DOHH2 (cell line): ENCODE measurements at regions not wholly inside any gene's neighbourhood (a gene's known extent, or its start where the extent isn't known, plus 50 kb on each side); places are given as distances from the start of the nearest gene placed in this dataset.

Source experiments
- EZH2phosphoT487 ChIP-seq: fragments of 200-600 bp; sonication (generic); IDR thresholded peaks from 2 replicates; pipeline ENCODE4 v1.6.1; 2017; ENCODE audit warnings: borderline replicate concordance, mild to moderate bottlenecking, antibody characterized with exemption, low read length, moderate library complexity, mixed read lengths
- TF ChIP-seq, protein P1 (sequence below): fragments of 200-600 bp; sonication (generic); IDR thresholded peaks from one replicate; pipeline ENCODE4 v1.5.1; 2014; ENCODE audit warnings: antibody characterized with exemption, mild to moderate bottlenecking, low read depth, low read length; ENCODE audit not compliant: poor library complexity, severe bottlenecking

DNA sequence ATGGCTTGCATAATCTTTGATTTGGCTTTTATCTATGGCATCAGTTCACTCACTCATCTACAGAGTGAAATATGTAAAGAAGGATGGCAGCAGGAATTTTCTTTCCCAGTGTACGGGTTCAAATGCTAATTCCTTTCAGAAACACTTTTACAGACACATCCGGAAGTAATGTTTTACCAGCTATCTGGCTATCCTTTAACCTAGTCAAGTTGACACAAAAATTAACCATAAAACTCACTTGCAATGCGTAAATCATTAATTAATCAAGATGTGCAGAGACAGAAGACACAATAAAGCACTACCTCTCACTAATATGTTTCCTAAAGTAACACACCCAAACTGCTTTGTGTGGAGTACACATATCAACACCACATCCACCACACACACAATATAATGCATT is 378.9 kb upstream of the ANO3 start:
- TF ChIP-seq, protein P1, sequence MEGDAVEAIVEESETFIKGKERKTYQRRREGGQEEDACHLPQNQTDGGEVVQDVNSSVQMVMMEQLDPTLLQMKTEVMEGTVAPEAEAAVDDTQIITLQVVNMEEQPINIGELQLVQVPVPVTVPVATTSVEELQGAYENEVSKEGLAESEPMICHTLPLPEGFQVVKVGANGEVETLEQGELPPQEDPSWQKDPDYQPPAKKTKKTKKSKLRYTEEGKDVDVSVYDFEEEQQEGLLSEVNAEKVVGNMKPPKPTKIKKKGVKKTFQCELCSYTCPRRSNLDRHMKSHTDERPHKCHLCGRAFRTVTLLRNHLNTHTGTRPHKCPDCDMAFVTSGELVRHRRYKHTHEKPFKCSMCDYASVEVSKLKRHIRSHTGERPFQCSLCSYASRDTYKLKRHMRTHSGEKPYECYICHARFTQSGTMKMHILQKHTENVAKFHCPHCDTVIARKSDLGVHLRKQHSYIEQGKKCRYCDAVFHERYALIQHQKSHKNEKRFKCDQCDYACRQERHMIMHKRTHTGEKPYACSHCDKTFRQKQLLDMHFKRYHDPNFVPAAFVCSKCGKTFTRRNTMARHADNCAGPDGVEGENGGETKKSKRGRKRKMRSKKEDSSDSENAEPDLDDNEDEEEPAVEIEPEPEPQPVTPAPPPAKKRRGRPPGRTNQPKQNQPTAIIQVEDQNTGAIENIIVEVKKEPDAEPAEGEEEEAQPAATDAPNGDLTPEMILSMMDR = no peak
- TF ChIP-seq EZH2phosphoT487 = no peak
